ENCODE measurements at regions not wholly inside any gene's neighbourhood (a gene's known extent, or its start where the extent isn't known, plus 50 kb on each side); places are given as distances from the start of the nearest gene placed in this dataset.

- no peak overlapping the region for H3K4me3 ChIP-seq (ENCODE audit: low read depth, low read length)
- no peak for DNase-seq (ENCODE audit: low read depth)
- no peak for TF ChIP-seq CTCF (IDR thresholded peaks at IDR 0.05; ENCODE audit: insufficient read depth, low read depth, low read length)
These were observed 501.8 kb upstream of the HS6ST1 start for GRCh38 chr2:128820452-128820851.

GRCh38 chr2:128821010-128821409 lies 502.3 kb upstream of the HS6ST1 start:
- no peak overlapping the region for H3K4me3 ChIP-seq (ENCODE audit: low read depth, low read length)
- no peak for TF ChIP-seq CTCF (IDR thresholded peaks at IDR 0.05; ENCODE audit: insufficient read depth, low read depth, low read length)
- no peak for DNase-seq (ENCODE audit: low read depth)

GRCh38 chr2:128832946-128833663 lies 514.4 kb upstream of the HS6ST1 start:
- TF ChIP-seq CTCF (IDR thresholded peaks at IDR 0.05; ENCODE audit: insufficient read depth, low read depth, low read length): no peak
- no peak overlapping the region for H3K4me3 ChIP-seq (ENCODE audit: low read depth, low read length)
- DNase-seq (ENCODE audit: low read depth): no peak

- DNase-seq (ENCODE audit: low read depth): no peak
- TF ChIP-seq CTCF (IDR thresholded peaks at IDR 0.05; ENCODE audit: insufficient read depth, low read depth, low read length): no peak
- no peak overlapping the region for H3K4me3 ChIP-seq (ENCODE audit: low read depth, low read length)
These were observed 515.0 kb upstream of the HS6ST1 start for GRCh38 chr2:128833664-128834027.

- no peak for DNase-seq (ENCODE audit: low read depth)
- H3K4me3 ChIP-seq (ENCODE audit: low read depth, low read length): no peak overlapping the region
- TF ChIP-seq CTCF (IDR thresholded peaks at IDR 0.05; ENCODE audit: insufficient read depth, low read depth, low read length): no peak
These were observed 515.7 kb upstream of the HS6ST1 start for GRCh38 chr2:128834207-128834879.

- no peak for TF ChIP-seq CTCF (IDR thresholded peaks at IDR 0.05; ENCODE audit: insufficient read depth, low read depth, low read length)
- no peak for DNase-seq (ENCODE audit: low read depth)
- no peak overlapping the region for H3K4me3 ChIP-seq (ENCODE audit: low read depth, low read length)
These were observed 516.2 kb upstream of the HS6ST1 start for GRCh38 chr2:128834880-128835252.

Data from fibroblast of villous mesenchyme (primary cell).